Activated T-helper 17 cell treated with anti-CD3 and anti-CD28 coated beads, Interleukin-2, amount 50 U/mL, for 72 hours (primary cell): ENCODE measurements at regions not wholly inside any gene's neighbourhood (a gene's known extent, or its start where the extent isn't known, plus 50 kb on each side); places are given as distances from the start of the nearest gene placed in this dataset.
"Not testable (repeated sequence)": the region's sequence is repeated elsewhere in the genome, so short reads cannot be mapped to it uniquely, and the experiment has no call there.

Source experiments
- ATAC-seq: fragments of 150-1000 bp; cut with Tn5 transposase; replicated peaks from 2 replicates; pipeline ENCODE4 v1.10.0; 2021; ENCODE audit warnings: mild to moderate bottlenecking, moderate library complexity
- H3K27ac Mint-ChIP-seq: one replicate; pipeline ENCODE4 v1.8.0; 2022; ENCODE audit warnings: mixed read lengths
- H3K27me3 Mint-ChIP-seq: one replicate; pipeline ENCODE4 v1.8.0; 2022; ENCODE audit warnings: mixed read lengths
- H3K36me3 Mint-ChIP-seq: one replicate; pipeline ENCODE4 v1.8.0; 2022; ENCODE audit warnings: low read depth, mild to moderate bottlenecking, mixed read lengths
- H3K4me1 Mint-ChIP-seq: one replicate; pipeline ENCODE4 v1.8.0; 2022; ENCODE audit warnings: mixed read lengths
- H3K4me3 Mint-ChIP-seq: one replicate; pipeline ENCODE4 v1.8.0; 2022; ENCODE audit warnings: mild to moderate bottlenecking, mixed read lengths
- H3K9me3 Mint-ChIP-seq: one replicate; pipeline ENCODE4 v1.8.0; 2022; ENCODE audit warnings: mixed read lengths

GRCh38 chr14:105606305-105606975 is 80.1 kb downstream of the TMEM121 start:
- not testable (repeated sequence) for H3K36me3 Mint-ChIP-seq, H3K9me3 Mint-ChIP-seq, H3K27ac Mint-ChIP-seq, H3K4me1 Mint-ChIP-seq, H3K4me3 Mint-ChIP-seq, ATAC-seq, H3K27me3 Mint-ChIP-seq

DNA sequence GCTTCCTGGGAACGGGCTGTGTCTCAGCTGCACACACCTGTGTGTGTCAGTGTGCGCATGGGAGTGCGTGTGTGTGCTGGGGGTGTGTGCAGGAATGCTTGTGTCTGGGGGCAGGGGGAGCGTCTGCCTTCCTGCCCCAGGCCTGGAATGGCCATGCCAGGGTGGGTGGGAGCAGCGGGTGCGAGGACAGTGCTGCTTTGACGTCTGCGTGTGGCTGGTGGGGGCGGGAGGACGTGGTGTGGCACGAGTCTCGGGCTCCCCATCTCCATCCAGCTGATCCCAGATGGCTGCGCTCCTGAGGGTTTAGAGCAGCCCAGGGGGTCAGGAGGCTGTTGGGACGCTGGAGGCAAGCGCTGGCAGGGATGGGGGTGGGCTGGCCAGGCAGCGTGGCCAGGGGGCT is 80.6 kb downstream of the TMEM121 start:
- H3K27ac Mint-ChIP-seq, H3K27me3 Mint-ChIP-seq, H3K4me3 Mint-ChIP-seq, H3K9me3 Mint-ChIP-seq, H3K4me1 Mint-ChIP-seq, ATAC-seq, H3K36me3 Mint-ChIP-seq: not testable (repeated sequence)

GRCh38 chr14:105614987-105615386 is 88.6 kb downstream of the TMEM121 start:
- H3K36me3 Mint-ChIP-seq, H3K27ac Mint-ChIP-seq, H3K4me1 Mint-ChIP-seq, ATAC-seq, H3K4me3 Mint-ChIP-seq, H3K9me3 Mint-ChIP-seq: not testable (repeated sequence)
- H3K27me3 Mint-ChIP-seq = peaks cover 22% of the 10 kb centered on the region

DNA sequence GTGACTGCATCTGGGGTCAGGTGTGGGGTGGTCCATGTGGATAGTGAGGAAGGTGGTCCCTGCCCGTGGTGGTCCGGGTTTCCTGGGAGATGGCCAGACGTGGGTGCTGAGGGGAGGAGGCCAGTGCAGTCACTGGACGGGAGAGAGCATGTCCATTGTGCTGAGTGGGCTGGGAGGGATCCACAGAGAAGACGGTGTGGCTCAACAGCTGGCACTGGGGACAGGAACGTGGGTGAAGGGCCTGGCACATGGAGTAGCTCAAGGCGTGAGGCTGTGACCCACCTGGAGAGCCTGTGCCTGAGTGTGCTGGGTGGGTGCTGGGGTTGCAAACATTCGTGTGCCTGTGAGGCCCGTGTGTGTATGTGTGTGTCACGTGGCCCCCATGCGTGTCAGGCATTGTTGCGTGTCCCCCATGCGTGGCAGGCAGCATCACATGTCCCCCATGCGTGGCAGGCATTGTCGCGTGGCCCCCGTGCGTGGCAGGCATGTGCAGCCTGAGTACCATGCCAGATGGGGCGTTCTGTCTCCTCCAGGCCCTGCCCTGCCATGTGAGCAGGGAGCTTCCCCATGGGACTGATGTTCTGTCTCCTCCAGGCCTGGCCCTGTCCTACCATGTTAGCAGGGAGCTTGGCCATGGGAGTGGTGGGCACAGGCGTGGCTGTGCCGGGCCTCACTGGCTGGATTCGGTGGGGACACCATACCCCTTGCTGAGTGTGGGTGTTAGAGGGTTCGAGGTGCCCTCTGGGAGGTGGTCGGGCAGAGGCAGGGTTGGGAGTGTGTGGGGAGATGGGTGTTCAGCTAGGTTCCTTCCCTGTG is 89.8 kb downstream of the TMEM121 start:
- not testable (repeated sequence) for H3K4me1 Mint-ChIP-seq, H3K36me3 Mint-ChIP-seq, H3K4me3 Mint-ChIP-seq, H3K9me3 Mint-ChIP-seq, H3K27ac Mint-ChIP-seq, ATAC-seq
- peaks cover 22% of the 10 kb centered on the region for H3K27me3 Mint-ChIP-seq

GRCh38 chr14:105616802-105617192 is 90.4 kb downstream of the TMEM121 start:
- peaks cover 22% of the 10 kb centered on the region for H3K27me3 Mint-ChIP-seq
- no peak overlapping the region for H3K4me3 Mint-ChIP-seq
- H3K4me1 Mint-ChIP-seq = no peaks in the 10 kb centered on the region
- no peaks in the 10 kb centered on the region for H3K36me3 Mint-ChIP-seq
- no peak for ATAC-seq
- H3K27ac Mint-ChIP-seq = no peak overlapping the region
- H3K9me3 Mint-ChIP-seq = no peaks in the 10 kb centered on the region

- Mint-ChIP-seq H3K27me3 (peaks cover 22% of the 10 kb centered on the region), H3K36me3 (no peaks in the 10 kb centered on the region), H3K4me3 (no peak overlapping the region), H3K4me1 (no peaks in the 10 kb centered on the region), H3K9me3 (no peaks in the 10 kb centered on the region), H3K27ac (no peak overlapping the region)
- no peak for ATAC-seq
Observed at GRCh38 chr14:105617201-105617777, 90.9 kb downstream of the TMEM121 start.

DNA sequence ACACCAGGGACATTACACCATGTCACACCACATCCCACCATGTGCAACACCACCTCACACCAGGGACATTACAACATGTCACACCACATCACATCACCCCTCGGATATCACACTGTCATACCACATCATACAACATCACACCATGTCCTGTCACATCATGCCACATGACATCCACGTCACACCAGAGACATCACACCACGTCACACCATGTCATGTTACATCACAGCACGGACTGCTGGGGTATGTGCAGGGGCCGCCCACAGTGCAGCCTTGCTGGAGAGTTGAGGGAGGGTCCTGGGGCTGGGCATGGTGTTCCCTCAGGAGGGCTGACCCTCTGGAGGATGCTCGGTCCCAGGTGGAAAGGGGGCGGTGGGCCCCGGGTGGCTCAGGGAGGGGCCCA is 91.4 kb downstream of the TMEM121 start:
- not testable (repeated sequence) for H3K27ac Mint-ChIP-seq, H3K4me1 Mint-ChIP-seq, H3K9me3 Mint-ChIP-seq, H3K36me3 Mint-ChIP-seq, ATAC-seq, H3K4me3 Mint-ChIP-seq
- peaks cover 22% of the 10 kb centered on the region for H3K27me3 Mint-ChIP-seq

DNA sequence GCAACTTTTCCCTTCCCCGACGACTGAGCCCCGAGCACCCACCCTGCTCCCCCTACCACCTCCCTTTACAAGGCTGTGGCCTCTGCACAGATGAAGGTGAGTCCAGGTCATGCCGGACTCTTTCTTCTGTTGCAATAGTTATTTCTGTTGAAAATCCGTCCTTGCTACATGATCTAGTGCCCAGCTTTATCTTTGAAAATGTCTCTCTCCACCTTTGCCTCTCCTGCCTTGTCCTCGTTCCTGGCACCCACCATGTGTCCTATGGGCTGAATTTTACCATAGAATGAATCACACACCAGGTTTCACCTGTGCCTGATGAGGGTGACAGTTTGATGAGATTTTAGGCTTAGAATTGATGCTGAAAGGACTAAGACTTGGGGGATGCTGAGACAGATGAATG is 92.9 kb downstream of the TMEM121 start:
- not testable (repeated sequence) for H3K4me1 Mint-ChIP-seq, H3K36me3 Mint-ChIP-seq, H3K9me3 Mint-ChIP-seq, H3K27ac Mint-ChIP-seq, ATAC-seq, H3K4me3 Mint-ChIP-seq
- H3K27me3 Mint-ChIP-seq = peaks cover 18% of the 10 kb centered on the region

GRCh38 chr14:105620178-105620864 is 93.9 kb downstream of the TMEM121 start:
- not testable (repeated sequence) for H3K36me3 Mint-ChIP-seq, ATAC-seq, H3K27ac Mint-ChIP-seq, H3K4me3 Mint-ChIP-seq, H3K4me1 Mint-ChIP-seq, H3K9me3 Mint-ChIP-seq
- peaks cover 16% of the 10 kb centered on the region for H3K27me3 Mint-ChIP-seq

GRCh38 chr14:105620865-105621471 is 94.6 kb downstream of the TMEM121 start:
- not testable (repeated sequence) for H3K9me3 Mint-ChIP-seq, ATAC-seq, H3K4me1 Mint-ChIP-seq, H3K4me3 Mint-ChIP-seq, H3K36me3 Mint-ChIP-seq, H3K27ac Mint-ChIP-seq
- H3K27me3 Mint-ChIP-seq = peaks cover 12% of the 10 kb centered on the region

GRCh38 chr14:105621479-105622328 is 95.3 kb downstream of the TMEM121 start:
- H3K36me3 Mint-ChIP-seq, H3K4me1 Mint-ChIP-seq, H3K27ac Mint-ChIP-seq, H3K9me3 Mint-ChIP-seq, H3K4me3 Mint-ChIP-seq, ATAC-seq: not testable (repeated sequence)
- H3K27me3 Mint-ChIP-seq = peaks cover 11% of the 10 kb centered on the region

DNA sequence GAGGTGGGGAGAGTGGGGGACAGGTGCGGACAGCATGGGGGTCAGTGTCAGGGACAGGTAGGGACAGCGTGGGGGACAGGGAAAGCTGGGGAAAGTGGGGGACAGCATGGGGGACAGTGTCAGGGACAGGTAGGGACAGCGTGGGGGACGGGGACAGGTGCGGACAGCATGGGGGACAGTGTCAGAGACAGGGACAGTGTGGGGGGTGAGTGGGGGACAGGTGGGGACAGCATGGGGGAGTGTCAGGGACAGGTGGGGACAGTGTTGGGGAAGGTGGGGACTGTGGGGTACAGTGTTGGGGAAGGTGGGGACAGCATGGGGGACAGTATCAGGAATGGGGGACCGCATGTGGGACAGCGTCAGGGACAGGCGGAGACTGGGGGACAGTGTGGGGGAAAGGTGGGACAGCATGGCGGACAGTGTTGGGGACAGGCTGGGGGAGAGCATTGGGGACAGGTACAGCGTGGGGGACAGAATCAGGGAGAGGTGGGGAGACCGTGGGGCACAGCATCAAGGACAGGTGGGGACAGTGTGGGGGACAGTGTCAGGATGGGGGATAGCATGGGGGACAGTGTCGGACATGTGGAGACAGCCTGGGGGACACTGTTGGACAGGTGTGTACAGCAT is 96.1 kb downstream of the TMEM121 start:
- H3K4me1 Mint-ChIP-seq = no peaks in the 10 kb centered on the region
- H3K36me3 Mint-ChIP-seq = no peaks in the 10 kb centered on the region
- no peaks in the 10 kb centered on the region for H3K9me3 Mint-ChIP-seq
- H3K27ac Mint-ChIP-seq = no peak overlapping the region
- ATAC-seq = no peak
- H3K27me3 Mint-ChIP-seq = peaks cover 7% of the 10 kb centered on the region
- H3K4me3 Mint-ChIP-seq = no peak overlapping the region

- H3K36me3 Mint-ChIP-seq = not testable (repeated sequence)
Observed at GRCh38 chr14:105623178-105623577, 96.8 kb downstream of the TMEM121 start.

More at GRCh38 chr14:105623178-105623577, 96.8 kb downstream of the TMEM121 start:
- not testable (repeated sequence) for H3K9me3 Mint-ChIP-seq, H3K4me1 Mint-ChIP-seq, H3K27me3 Mint-ChIP-seq, ATAC-seq, H3K4me3 Mint-ChIP-seq, H3K27ac Mint-ChIP-seq
